ENCODE measurements at regions not wholly inside any gene's neighbourhood (a gene's known extent, or its start where the extent isn't known, plus 50 kb on each side); places are given as distances from the start of the nearest gene placed in this dataset.

DNA sequence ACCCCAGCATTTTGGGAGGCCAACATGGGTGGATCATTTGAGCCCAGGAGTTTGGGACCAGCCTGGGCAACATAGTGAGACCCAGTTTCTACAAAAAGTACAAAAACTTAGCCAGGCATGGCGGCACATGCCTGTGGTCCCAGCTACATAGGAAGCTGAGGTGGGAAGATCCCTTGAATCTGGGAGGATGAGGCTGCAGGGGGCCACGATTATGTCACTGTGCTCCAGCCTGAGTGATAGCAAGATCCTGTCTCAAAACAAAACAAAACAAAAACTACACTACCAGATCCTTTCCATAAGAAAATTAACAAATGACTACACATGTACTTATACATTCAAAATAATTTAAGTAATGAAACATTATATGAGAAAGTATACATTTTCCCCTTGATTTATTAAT lies 116.4 kb upstream of the KLF6 start:
- Mint-ChIP-seq H3K4me1 (ENCODE audit: unreplicated experiment) (no peaks in the 10 kb centered on the region), H3K4me3 (ENCODE audit: unreplicated experiment) (no peak overlapping the region), H3K27me3 (ENCODE audit: unreplicated experiment) (no peaks in the 10 kb centered on the region), H3K9me3 (ENCODE audit: unreplicated experiment) (no peaks in the 10 kb centered on the region), H3K27ac (ENCODE audit: unreplicated experiment) (no peak overlapping the region), H3K36me3 (ENCODE audit: low read depth, unreplicated experiment) (no peaks in the 10 kb centered on the region)
- no peak for DNase-seq (ENCODE audit: low spot score)
- TF ChIP-seq, protein P1, sequence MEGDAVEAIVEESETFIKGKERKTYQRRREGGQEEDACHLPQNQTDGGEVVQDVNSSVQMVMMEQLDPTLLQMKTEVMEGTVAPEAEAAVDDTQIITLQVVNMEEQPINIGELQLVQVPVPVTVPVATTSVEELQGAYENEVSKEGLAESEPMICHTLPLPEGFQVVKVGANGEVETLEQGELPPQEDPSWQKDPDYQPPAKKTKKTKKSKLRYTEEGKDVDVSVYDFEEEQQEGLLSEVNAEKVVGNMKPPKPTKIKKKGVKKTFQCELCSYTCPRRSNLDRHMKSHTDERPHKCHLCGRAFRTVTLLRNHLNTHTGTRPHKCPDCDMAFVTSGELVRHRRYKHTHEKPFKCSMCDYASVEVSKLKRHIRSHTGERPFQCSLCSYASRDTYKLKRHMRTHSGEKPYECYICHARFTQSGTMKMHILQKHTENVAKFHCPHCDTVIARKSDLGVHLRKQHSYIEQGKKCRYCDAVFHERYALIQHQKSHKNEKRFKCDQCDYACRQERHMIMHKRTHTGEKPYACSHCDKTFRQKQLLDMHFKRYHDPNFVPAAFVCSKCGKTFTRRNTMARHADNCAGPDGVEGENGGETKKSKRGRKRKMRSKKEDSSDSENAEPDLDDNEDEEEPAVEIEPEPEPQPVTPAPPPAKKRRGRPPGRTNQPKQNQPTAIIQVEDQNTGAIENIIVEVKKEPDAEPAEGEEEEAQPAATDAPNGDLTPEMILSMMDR (IDR thresholded peaks at IDR 0.05; ENCODE audit: unreplicated experiment): no peak

DNA sequence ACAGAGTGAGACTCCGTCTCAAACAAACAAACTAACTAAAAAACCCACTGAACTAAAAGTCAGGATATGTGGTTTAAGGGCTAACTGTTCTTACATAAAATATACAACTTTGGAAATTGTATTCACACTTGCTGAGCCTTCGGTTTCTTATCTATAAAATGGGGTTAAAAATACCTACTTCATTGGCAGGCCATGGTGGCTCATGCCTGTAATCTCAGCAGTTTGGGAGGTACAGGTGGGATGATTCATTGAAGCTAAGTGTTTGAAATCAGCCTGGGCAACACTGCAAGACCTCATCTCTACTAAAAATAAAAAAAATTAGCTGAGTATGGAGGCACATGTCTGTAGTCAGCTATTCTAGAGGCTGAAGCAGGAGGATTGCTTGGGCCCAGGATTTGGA lies 115.4 kb upstream of the KLF6 start:
- DNase-seq (ENCODE audit: low spot score): no peak
- TF ChIP-seq, protein P1 (IDR thresholded peaks at IDR 0.05; ENCODE audit: unreplicated experiment): no peak
- H3K27me3 Mint-ChIP-seq (ENCODE audit: unreplicated experiment): no peaks in the 10 kb centered on the region
- no peaks in the 10 kb centered on the region for H3K9me3 Mint-ChIP-seq (ENCODE audit: unreplicated experiment)
- H3K4me3 Mint-ChIP-seq (ENCODE audit: unreplicated experiment): no peak overlapping the region
- H3K4me1 Mint-ChIP-seq (ENCODE audit: unreplicated experiment): peaks cover under 1% of the 10 kb centered on the region
- H3K36me3 Mint-ChIP-seq (ENCODE audit: low read depth, unreplicated experiment): no peaks in the 10 kb centered on the region
- H3K27ac Mint-ChIP-seq (ENCODE audit: unreplicated experiment): no peak overlapping the region

DNA sequence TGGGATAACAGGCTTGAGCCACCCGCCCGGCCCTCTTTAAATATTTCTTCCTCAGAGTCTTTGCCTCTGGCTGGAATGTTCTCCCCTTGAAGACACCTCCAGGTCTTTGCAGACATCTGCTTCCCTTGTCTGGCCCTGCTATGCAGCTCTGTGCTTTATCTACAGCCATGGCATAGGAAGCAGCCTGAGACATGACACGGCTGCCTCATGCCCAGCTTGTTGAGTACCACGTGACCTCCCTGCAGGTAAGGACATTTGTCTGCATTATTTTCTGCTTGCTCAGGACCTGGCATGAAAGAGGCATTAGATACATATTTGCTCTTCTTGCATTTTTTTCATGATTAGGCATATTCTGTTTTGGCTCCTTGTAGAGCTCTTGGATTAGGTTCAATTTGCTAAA lies 113.8 kb upstream of the KLF6 start:
- Mint-ChIP-seq H3K27ac (ENCODE audit: unreplicated experiment) (no peak overlapping the region), H3K4me3 (ENCODE audit: unreplicated experiment) (no peak overlapping the region)

DNA sequence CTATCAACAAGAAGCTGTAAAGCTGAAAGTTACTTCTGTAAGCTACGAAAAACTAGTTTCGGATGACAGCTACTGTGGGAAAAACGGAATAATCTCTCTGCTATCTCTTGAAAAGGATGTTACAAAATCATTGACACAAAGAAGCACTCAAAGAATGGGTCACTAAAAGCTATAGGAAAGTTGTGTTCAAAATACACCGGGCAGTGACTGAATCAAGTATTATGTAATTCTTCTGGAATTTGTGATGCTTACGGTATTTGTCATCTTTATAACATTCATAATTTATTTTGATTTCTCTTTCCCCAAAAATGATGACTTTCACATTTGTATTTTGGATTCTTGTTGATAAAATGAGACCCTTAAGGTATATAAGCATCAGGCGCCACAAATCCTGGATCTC lies 112.1 kb upstream of the KLF6 start:
- Mint-ChIP-seq H3K36me3 (ENCODE audit: low read depth, unreplicated experiment) (no peaks in the 10 kb centered on the region), H3K4me1 (ENCODE audit: unreplicated experiment) (peaks cover 2% of the 10 kb centered on the region), H3K27ac (ENCODE audit: unreplicated experiment) (no peak overlapping the region), H3K4me3 (ENCODE audit: unreplicated experiment) (no peak overlapping the region), H3K9me3 (ENCODE audit: unreplicated experiment) (no peaks in the 10 kb centered on the region), H3K27me3 (ENCODE audit: unreplicated experiment) (peaks cover 1% of the 10 kb centered on the region)
- TF ChIP-seq, protein P1 (IDR thresholded peaks at IDR 0.05; ENCODE audit: unreplicated experiment): no peak
- DNase-seq (ENCODE audit: low spot score): no peak

More for the DNA sequence above, 113.8 kb upstream of the KLF6 start:
- peaks cover 2% of the 10 kb centered on the region for H3K4me1 Mint-ChIP-seq (ENCODE audit: unreplicated experiment)
- H3K9me3 Mint-ChIP-seq (ENCODE audit: unreplicated experiment): no peaks in the 10 kb centered on the region
- TF ChIP-seq, protein P1 (IDR thresholded peaks at IDR 0.05; ENCODE audit: unreplicated experiment): no peak
- no peak for DNase-seq (ENCODE audit: low spot score)
- H3K27me3 Mint-ChIP-seq (ENCODE audit: unreplicated experiment): no peaks in the 10 kb centered on the region
- no peaks in the 10 kb centered on the region for H3K36me3 Mint-ChIP-seq (ENCODE audit: low read depth, unreplicated experiment)

DNA sequence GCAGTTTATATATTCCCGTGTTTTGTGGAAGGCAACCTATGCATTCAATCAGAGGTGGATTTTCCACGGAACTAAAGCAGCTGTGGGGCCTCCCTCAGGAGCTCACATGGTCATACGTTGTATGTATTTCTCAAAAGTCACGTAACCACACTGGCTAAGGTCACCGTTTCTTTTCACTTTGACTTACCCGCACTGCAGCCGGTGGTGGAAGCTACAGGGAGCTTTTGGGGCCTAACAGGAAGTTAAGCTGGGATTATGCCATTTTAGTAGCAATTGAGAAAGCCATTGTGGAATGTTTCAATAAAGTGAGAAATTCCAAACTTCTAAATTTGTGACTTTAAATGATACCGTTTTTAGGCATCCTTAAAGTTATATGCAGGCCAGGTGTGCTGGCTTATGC lies 111.2 kb upstream of the KLF6 start:
- DNase-seq (ENCODE audit: low spot score): no peak
- Mint-ChIP-seq H3K27me3 (ENCODE audit: unreplicated experiment) (peaks cover 1% of the 10 kb centered on the region), H3K36me3 (ENCODE audit: low read depth, unreplicated experiment) (no peaks in the 10 kb centered on the region), H3K4me1 (ENCODE audit: unreplicated experiment) (peaks cover 2% of the 10 kb centered on the region), H3K27ac (ENCODE audit: unreplicated experiment) (no peak overlapping the region), H3K4me3 (ENCODE audit: unreplicated experiment) (no peak overlapping the region), H3K9me3 (ENCODE audit: unreplicated experiment) (no peaks in the 10 kb centered on the region)
- TF ChIP-seq, protein P1 (IDR thresholded peaks at IDR 0.05; ENCODE audit: unreplicated experiment): no peak

Measured in endothelial cell (in vitro differentiated cells).